Stimulated activated CD4-positive, alpha-beta T cell treated with anti-CD3 and anti-CD28 coated beads, Interleukin-2, amount 100 ng/mL, for 24 hours (primary cell): ENCODE measurements at regions not wholly inside any gene's neighbourhood (a gene's known extent, or its start where the extent isn't known, plus 50 kb on each side); places are given as distances from the start of the nearest gene placed in this dataset.

ENCODE experiments used
- DNase-seq, 2 donors: peaks; one replicate each; pipeline ENCODE4 v3.0.0-alpha.2; 2020

GRCh38 chr1:194616835-194617234 lies 1430.4 kb upstream of the B3GALT2 start:
- no peak for DNase-seq

- no peak for DNase-seq
These were observed 1415.8 kb upstream of the B3GALT2 start for GRCh38 chr1:194602184-194602583.

- DNase-seq, result no peak
These were observed 1414.3 kb upstream of the B3GALT2 start for GRCh38 chr1:194600716-194601115.

GRCh38 chr1:194598098-194598497 lies 1411.7 kb upstream of the B3GALT2 start:
- no peak for DNase-seq

- DNase-seq, result no peak
These were observed 1399.9 kb upstream of the B3GALT2 start for GRCh38 chr1:194586302-194586701.

- no peak for DNase-seq
These were observed 1397.6 kb upstream of the B3GALT2 start for GRCh38 chr1:194584052-194584451.

GRCh38 chr1:194570476-194570875 lies 1384.1 kb upstream of the B3GALT2 start:
- no peak for DNase-seq

GRCh38 chr1:194568610-194569009 lies 1382.2 kb upstream of the B3GALT2 start:
- DNase-seq, result no peak

GRCh38 chr1:194548071-194548470 lies 1361.7 kb upstream of the B3GALT2 start:
- DNase-seq, result no peak

GRCh38 chr1:194544012-194544411 lies 1357.6 kb upstream of the B3GALT2 start:
- DNase-seq, result no peak

- no peak for DNase-seq
These were observed 1352.0 kb upstream of the B3GALT2 start for GRCh38 chr1:194538453-194538852.

GRCh38 chr1:194537521-194537920 lies 1351.1 kb upstream of the B3GALT2 start:
- DNase-seq, result no peak

GRCh38 chr1:194535369-194535768 lies 1349.0 kb upstream of the B3GALT2 start:
- no peak for DNase-seq

- DNase-seq, result no peak
These were observed 1348.4 kb upstream of the B3GALT2 start for GRCh38 chr1:194534784-194535183.

- no peak for DNase-seq
These were observed 1347.2 kb upstream of the B3GALT2 start for GRCh38 chr1:194533641-194534040.

- DNase-seq, result no peak
These were observed 1331.2 kb upstream of the B3GALT2 start for GRCh38 chr1:194517567-194517966.

- no peak for DNase-seq
These were observed 1329.5 kb upstream of the B3GALT2 start for GRCh38 chr1:194515916-194516315.

GRCh38 chr1:194512957-194513356 lies 1326.5 kb upstream of the B3GALT2 start:
- DNase-seq, result no peak

GRCh38 chr1:194512345-194512744 lies 1325.9 kb upstream of the B3GALT2 start:
- DNase-seq, result no peak

GRCh38 chr1:194503209-194503608 lies 1316.8 kb upstream of the B3GALT2 start:
- no peak for DNase-seq

- no peak for DNase-seq
These were observed 1309.0 kb upstream of the B3GALT2 start for GRCh38 chr1:194495434-194495833.

- no peak for DNase-seq
These were observed 1300.8 kb upstream of the B3GALT2 start for GRCh38 chr1:194487172-194487571.

GRCh38 chr1:194485432-194485831 lies 1299.0 kb upstream of the B3GALT2 start:
- no peak for DNase-seq

GRCh38 chr1:194478731-194479130 lies 1292.3 kb upstream of the B3GALT2 start:
- no peak for DNase-seq

- no peak for DNase-seq
These were observed 1291.5 kb upstream of the B3GALT2 start for GRCh38 chr1:194477908-194478307.

GRCh38 chr1:194476872-194477271 lies 1290.5 kb upstream of the B3GALT2 start:
- DNase-seq, result no peak
